ENCODE measurements at regions not wholly inside any gene's neighbourhood (a gene's known extent, or its start where the extent isn't known, plus 50 kb on each side); places are given as distances from the start of the nearest gene placed in this dataset.

DNA sequence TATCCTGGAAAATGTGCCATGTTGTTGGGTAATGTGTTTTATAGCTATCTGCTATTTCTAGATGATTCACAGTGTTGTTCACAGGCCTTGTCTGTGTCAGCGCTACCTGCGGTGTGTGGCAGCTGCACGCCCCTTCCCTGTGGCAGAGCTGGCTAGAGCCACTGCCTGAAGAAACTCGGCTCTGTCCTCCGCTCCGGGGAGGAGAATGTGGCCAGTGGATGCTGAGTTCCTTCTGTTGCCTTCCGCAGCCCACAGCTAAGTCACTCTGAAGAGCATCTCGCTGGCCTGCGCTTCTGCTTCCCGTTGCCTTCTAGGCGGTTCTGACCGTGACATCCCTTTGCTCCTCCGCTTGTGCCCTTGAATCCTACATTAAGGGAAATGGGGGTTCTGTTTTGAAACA lies 135.1 kb downstream of the PLG start (continued):
- TF ChIP-seq BACH1 (IDR thresholded peaks at IDR 0.05; ENCODE audit: borderline replicate concordance): no peak
- no peak for TF ChIP-seq RB1 (IDR thresholded peaks at IDR 0.05; ENCODE audit: borderline replicate concordance)
- no peak for TF ChIP-seq NFYB (IDR thresholded peaks at IDR 0.05; ENCODE audit: insufficient read depth, low read depth, low read length)
- no peak for TF ChIP-seq SMC3 (IDR thresholded peaks at IDR 0.05; ENCODE audit: borderline replicate concordance, low read length)
- TF ChIP-seq, protein P1, sequence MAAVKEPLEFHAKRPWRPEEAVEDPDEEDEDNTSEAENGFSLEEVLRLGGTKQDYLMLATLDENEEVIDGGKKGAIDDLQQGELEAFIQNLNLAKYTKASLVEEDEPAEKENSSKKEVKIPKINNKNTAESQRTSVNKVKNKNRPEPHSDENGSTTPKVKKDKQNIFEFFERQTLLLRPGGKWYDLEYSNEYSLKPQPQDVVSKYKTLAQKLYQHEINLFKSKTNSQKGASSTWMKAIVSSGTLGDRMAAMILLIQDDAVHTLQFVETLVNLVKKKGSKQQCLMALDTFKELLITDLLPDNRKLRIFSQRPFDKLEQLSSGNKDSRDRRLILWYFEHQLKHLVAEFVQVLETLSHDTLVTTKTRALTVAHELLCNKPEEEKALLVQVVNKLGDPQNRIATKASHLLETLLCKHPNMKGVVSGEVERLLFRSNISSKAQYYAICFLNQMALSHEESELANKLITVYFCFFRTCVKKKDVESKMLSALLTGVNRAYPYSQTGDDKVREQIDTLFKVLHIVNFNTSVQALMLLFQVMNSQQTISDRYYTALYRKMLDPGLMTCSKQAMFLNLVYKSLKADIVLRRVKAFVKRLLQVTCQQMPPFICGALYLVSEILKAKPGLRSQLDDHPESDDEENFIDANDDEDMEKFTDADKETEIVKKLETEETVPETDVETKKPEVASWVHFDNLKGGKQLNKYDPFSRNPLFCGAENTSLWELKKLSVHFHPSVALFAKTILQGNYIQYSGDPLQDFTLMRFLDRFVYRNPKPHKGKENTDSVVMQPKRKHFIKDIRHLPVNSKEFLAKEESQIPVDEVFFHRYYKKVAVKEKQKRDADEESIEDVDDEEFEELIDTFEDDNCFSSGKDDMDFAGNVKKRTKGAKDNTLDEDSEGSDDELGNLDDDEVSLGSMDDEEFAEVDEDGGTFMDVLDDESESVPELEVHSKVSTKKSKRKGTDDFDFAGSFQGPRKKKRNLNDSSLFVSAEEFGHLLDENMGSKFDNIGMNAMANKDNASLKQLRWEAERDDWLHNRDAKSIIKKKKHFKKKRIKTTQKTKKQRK (IDR thresholded peaks at IDR 0.05; ENCODE audit: low read depth, low read length): no peak
- no peak for TF ChIP-seq CREM (IDR thresholded peaks at IDR 0.05; ENCODE audit: low read depth)
- TF ChIP-seq PML (IDR thresholded peaks at IDR 0.05; ENCODE audit: low read length): no peak
- TF ChIP-seq TCF3 (IDR thresholded peaks at IDR 0.05; ENCODE audit: borderline replicate concordance, insufficient read depth, low read depth, low read length): no peak

GRCh38 chr6:160851031-160851430 lies 140.5 kb upstream of the MAP3K4 start:
- Histone ChIP-seq H3K9me3 (replicated peaks; ENCODE audit: control insufficient read depth, insufficient read depth, low read length) (peaks cover 1% of the 10 kb centered on the region; the same call in 1 of the 3 replicates), H3K36me3 (ENCODE audit: control insufficient read depth in 2 of 2, insufficient read depth in 2 of 2, low read length in 1 of 2) (no peaks in the 10 kb centered on the region), H3K4me3 (no peak overlapping the region), H3K4me2 (ENCODE audit: control insufficient read depth, insufficient read depth) (no peak overlapping the region), H3K4me1 (ENCODE audit: control insufficient read depth, insufficient read depth, low read length) (no peaks in the 10 kb centered on the region), H2AFZ (ENCODE audit: control insufficient read depth, low read depth, low read length) (no peak overlapping the region), H3K27me3 (replicated peaks in 1 of 2; ENCODE audit: control insufficient read depth in 2 of 2, insufficient read depth in 2 of 2, low read length in 1 of 2) (no peaks in the 10 kb centered on the region), H4K20me1 (ENCODE audit: control insufficient read depth, insufficient read depth) (no peaks in the 10 kb centered on the region), H3K79me2 (ENCODE audit: control insufficient read depth, insufficient read depth, low read length) (no peaks in the 10 kb centered on the region), H3K27ac (ENCODE audit: control insufficient read depth, insufficient read depth) (no peak overlapping the region), H3K9ac (ENCODE audit: control insufficient read depth, insufficient read depth, low read length) (no peak overlapping the region)
- intact Hi-C loops (cut with micrococcal nuclease; ENCODE audit: unreplicated experiment) (no loop called here), in situ Hi-C loops (cut with MboI) (no loop called here)
- SMC1A ChIA-PET (ENCODE audit: uncharacterized antibody, unreplicated experiment): no interaction called here
- BruUV-seq (replicated peaks): no TSS peak
- no peak for ATAC-seq
- DNase-seq (ENCODE audit: low read depth, low spot score): no peak
- 5% methylated on average over 5 of the region's 5 CpGs for WGBS (ENCODE audit: insufficient coverage, insufficient replicate concordance, low lambda C conversion rate, missing lambda C conversion rate)
- POLR2A ChIA-PET: no interaction called here
- no peak for FAIRE-seq
- CTCF ChIA-PET: no interaction called here
- RAD21 ChIA-PET (ENCODE audit: unreplicated experiment): no interaction called here
- no peak for TF ChIP-seq MXI1 (IDR thresholded peaks at IDR 0.05; ENCODE audit: low read depth, low read length)
- no peak for TF ChIP-seq ATF7 (IDR thresholded peaks at IDR 0.05; ENCODE audit: low read depth)
- no peak for TF ChIP-seq IRF3 (IDR thresholded peaks at IDR 0.05)
- TF ChIP-seq NBN (IDR thresholded peaks at IDR 0.05): no peak
- TF ChIP-seq, protein P2, sequence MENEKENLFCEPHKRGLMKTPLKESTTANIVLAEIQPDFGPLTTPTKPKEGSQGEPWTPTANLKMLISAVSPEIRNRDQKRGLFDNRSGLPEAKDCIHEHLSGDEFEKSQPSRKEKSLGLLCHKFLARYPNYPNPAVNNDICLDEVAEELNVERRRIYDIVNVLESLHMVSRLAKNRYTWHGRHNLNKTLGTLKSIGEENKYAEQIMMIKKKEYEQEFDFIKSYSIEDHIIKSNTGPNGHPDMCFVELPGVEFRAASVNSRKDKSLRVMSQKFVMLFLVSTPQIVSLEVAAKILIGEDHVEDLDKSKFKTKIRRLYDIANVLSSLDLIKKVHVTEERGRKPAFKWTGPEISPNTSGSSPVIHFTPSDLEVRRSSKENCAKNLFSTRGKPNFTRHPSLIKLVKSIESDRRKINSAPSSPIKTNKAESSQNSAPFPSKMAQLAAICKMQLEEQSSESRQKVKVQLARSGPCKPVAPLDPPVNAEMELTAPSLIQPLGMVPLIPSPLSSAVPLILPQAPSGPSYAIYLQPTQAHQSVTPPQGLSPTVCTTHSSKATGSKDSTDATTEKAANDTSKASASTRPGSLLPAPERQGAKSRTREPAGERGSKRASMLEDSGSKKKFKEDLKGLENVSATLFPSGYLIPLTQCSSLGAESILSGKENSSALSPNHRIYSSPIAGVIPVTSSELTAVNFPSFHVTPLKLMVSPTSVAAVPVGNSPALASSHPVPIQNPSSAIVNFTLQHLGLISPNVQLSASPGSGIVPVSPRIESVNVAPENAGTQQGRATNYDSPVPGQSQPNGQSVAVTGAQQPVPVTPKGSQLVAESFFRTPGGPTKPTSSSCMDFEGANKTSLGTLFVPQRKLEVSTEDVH (IDR thresholded peaks at IDR 0.05; ENCODE audit: low read depth, partially characterized antibody): no peak
- TF ChIP-seq, protein P3, sequence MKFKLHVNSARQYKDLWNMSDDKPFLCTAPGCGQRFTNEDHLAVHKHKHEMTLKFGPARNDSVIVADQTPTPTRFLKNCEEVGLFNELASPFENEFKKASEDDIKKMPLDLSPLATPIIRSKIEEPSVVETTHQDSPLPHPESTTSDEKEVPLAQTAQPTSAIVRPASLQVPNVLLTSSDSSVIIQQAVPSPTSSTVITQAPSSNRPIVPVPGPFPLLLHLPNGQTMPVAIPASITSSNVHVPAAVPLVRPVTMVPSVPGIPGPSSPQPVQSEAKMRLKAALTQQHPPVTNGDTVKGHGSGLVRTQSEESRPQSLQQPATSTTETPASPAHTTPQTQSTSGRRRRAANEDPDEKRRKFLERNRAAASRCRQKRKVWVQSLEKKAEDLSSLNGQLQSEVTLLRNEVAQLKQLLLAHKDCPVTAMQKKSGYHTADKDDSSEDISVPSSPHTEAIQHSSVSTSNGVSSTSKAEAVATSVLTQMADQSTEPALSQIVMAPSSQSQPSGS (IDR thresholded peaks at IDR 0.05; ENCODE audit: low read length): no peak
- TF ChIP-seq SMARCA5 (IDR thresholded peaks at IDR 0.05): no peak

Measured in GM12878 (cell line).